ENCODE measurements at regions not wholly inside any gene's neighbourhood (a gene's known extent, or its start where the extent isn't known, plus 50 kb on each side); places are given as distances from the start of the nearest gene placed in this dataset.

DNA sequence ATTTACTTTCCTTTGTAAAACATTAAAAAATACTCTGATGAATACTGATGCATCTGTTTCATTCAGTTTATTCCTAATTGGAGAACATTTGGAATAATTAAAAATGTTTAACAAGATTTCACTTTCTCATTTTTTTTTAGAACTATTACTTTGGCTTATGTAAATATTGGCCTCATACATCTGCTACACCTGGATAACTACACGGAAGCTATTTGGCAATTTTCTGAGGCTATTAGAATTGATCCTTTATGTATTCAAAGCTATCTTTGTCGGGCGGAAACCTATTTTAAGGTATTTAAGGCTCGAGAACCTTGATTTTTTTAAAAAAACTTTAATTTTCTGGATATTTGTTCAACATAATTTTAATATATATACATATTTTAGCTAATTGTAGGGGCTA, 196.7 kb downstream of the TTC6 start:
- POLR2A ChIA-PET: no interaction called here
- CTCF ChIA-PET: interaction anchor here (1.5 kb wide), 1 partner anchor 10 kb away, joined by 6 read pairs; no protein-coding TSS in a partner anchor
- no peak overlapping the region for H2AFZ ChIP-seq (ENCODE audit: low read depth, low read length)
- TF ChIP-seq FOS (IDR thresholded peaks at IDR 0.05; ENCODE audit: borderline replicate concordance, insufficient read depth, low read length): no peak
- TF ChIP-seq EZH2 (IDR thresholded peaks at IDR 0.05; ENCODE audit: borderline replicate concordance, low read depth, low read length, severe bottlenecking): no peak
- TF ChIP-seq JUN (IDR thresholded peaks at IDR 0.05; ENCODE audit: borderline replicate concordance, insufficient read depth, insufficient read length, low read depth): no peak
- TF ChIP-seq, protein P1, sequence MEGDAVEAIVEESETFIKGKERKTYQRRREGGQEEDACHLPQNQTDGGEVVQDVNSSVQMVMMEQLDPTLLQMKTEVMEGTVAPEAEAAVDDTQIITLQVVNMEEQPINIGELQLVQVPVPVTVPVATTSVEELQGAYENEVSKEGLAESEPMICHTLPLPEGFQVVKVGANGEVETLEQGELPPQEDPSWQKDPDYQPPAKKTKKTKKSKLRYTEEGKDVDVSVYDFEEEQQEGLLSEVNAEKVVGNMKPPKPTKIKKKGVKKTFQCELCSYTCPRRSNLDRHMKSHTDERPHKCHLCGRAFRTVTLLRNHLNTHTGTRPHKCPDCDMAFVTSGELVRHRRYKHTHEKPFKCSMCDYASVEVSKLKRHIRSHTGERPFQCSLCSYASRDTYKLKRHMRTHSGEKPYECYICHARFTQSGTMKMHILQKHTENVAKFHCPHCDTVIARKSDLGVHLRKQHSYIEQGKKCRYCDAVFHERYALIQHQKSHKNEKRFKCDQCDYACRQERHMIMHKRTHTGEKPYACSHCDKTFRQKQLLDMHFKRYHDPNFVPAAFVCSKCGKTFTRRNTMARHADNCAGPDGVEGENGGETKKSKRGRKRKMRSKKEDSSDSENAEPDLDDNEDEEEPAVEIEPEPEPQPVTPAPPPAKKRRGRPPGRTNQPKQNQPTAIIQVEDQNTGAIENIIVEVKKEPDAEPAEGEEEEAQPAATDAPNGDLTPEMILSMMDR (IDR thresholded peaks at IDR 0.05; ENCODE audit: extremely low read depth in 1 of 2, insufficient read depth in 1 of 2, low read depth in 1 of 2, low read length in 2 of 2): no peak
- TF ChIP-seq GATA2 (IDR thresholded peaks at IDR 0.05; ENCODE audit: insufficient read depth, insufficient read length, low read depth, low read length): no peak
- TF ChIP-seq POLR2AphosphoS5 (IDR thresholded peaks at IDR 0.05; ENCODE audit: insufficient read depth, low read depth, low read length): no peak
- TF ChIP-seq, protein P2, sequence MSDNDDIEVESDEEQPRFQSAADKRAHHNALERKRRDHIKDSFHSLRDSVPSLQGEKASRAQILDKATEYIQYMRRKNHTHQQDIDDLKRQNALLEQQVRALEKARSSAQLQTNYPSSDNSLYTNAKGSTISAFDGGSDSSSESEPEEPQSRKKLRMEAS (IDR thresholded peaks at IDR 0.05; ENCODE audit: insufficient read depth, insufficient read length): no peak
- TF ChIP-seq MYC (IDR thresholded peaks at IDR 0.05; ENCODE audit: low read depth, low read length): no peak
- TF ChIP-seq POLR2A (IDR thresholded peaks at IDR 0.05; ENCODE audit: low read depth, low read length): no peak
- H3K9ac ChIP-seq (replicated peaks; ENCODE audit: extremely low read depth, insufficient read depth, low read length): no peak overlapping the region
- no peak overlapping the region for H3K4me2 ChIP-seq (ENCODE audit: insufficient read depth, low read length)
- DNase-seq (ENCODE audit: low read depth, low spot score) (no peak), FAIRE-seq (no peak)
- no peaks in the 10 kb centered on the region for H3K79me2 ChIP-seq (ENCODE audit: control insufficient read depth, insufficient read depth, low read length)
- H3K27me3 ChIP-seq (ENCODE audit: control insufficient read depth in 2 of 2, insufficient read depth in 2 of 2, low read length in 2 of 2): no peaks in the 10 kb centered on the region
- H3K4me1 ChIP-seq (ENCODE audit: control insufficient read depth, extremely low read depth, insufficient read depth, low read length): no peaks in the 10 kb centered on the region
- BruUV-seq (replicated peaks): no TSS peak
- no peaks in the 10 kb centered on the region for H3K36me3 ChIP-seq (ENCODE audit: control insufficient read depth in 2 of 2, extremely low read depth in 1 of 2, insufficient read depth in 2 of 2, low read length in 2 of 2)
- H3K27ac ChIP-seq (ENCODE audit: insufficient read depth, low read depth, low read length): no peak overlapping the region
- intact Hi-C loops (cut with micrococcal nuclease) (no loop called here), dilution Hi-C loops (cut with MboI; ENCODE audit: extremely low pct_ligation_motif_present, low sequenced_read_pairs) (no loop called here)
- H3K4me3 ChIP-seq (replicated peaks in 1 of 3; ENCODE audit: insufficient read depth in 1 of 3, low read depth in 1 of 3, low read length in 3 of 3): no peak overlapping the region
- H3K9me1 ChIP-seq (replicated peaks; ENCODE audit: control insufficient read depth, extremely low read depth, insufficient read depth, low read length): no peaks in the 10 kb centered on the region
- no peaks in the 10 kb centered on the region for H4K20me1 ChIP-seq (replicated peaks; ENCODE audit: control insufficient read depth, extremely low read depth, insufficient read depth, low read length)
- no peaks in the 10 kb centered on the region for H3K9me3 ChIP-seq (replicated peaks; ENCODE audit: control insufficient read depth, insufficient read depth, low read length)
